ENCODE measurements at regions not wholly inside any gene's neighbourhood (a gene's known extent, or its start where the extent isn't known, plus 50 kb on each side); places are given as distances from the start of the nearest gene placed in this dataset.
"Not testable (repeated sequence)": the region's sequence is repeated elsewhere in the genome, so short reads cannot be mapped to it uniquely, and the experiment has no call there.

GRCh38 chr1:191709215-191709614 lies 449.0 kb upstream of the RGS18 start:
- TF ChIP-seq JUND (IDR thresholded peaks at IDR 0.05; ENCODE audit: low read depth): no peak
- in situ Hi-C loops (cut with HindIII; ENCODE audit: low pct_unique_long_range_greater_than_20kb, low sequenced_read_pairs): no loop called here
- no peak for DNase-seq (ENCODE audit: low read depth in 1 of 2, low spot score in 1 of 2)

- DNase-seq (ENCODE audit: low read depth in 1 of 2, low spot score in 1 of 2): no peak
- TF ChIP-seq JUND (IDR thresholded peaks at IDR 0.05; ENCODE audit: low read depth): no peak
- in situ Hi-C loops (cut with HindIII; ENCODE audit: low pct_unique_long_range_greater_than_20kb, low sequenced_read_pairs): no loop called here
Measured at GRCh38 chr1:191711961-191712360, 446.3 kb upstream of the RGS18 start.

GRCh38 chr1:191714845-191715244 lies 443.4 kb upstream of the RGS18 start:
- DNase-seq (ENCODE audit: low read depth in 1 of 2, low spot score in 1 of 2): no peak

DNA sequence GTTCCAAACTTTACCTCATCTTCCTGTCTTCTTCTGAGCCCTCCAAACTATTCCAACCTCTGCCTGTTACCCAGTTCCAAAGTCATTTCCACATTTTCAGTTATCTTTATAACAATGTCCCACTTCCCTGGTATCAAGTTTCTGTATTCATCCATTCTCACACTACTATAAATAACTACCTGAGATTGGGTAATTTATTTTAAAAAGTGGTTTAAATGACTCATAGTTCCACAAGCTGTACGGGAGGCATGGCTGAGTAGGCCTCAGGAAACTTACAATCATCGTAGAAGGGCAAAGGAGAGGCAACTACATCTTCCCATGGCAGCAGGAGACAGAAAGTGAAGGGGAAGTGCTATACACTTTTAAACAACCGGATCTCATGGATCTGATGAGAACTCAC lies 428.5 kb upstream of the RGS18 start:
- in situ Hi-C loops (cut with HindIII; ENCODE audit: low pct_unique_long_range_greater_than_20kb, low sequenced_read_pairs): no loop called here
- DNase-seq (ENCODE audit: low read depth in 1 of 2, low spot score in 1 of 2): no peak

More at GRCh38 chr1:191714845-191715244, 443.4 kb upstream of the RGS18 start:
- TF ChIP-seq JUND (IDR thresholded peaks at IDR 0.05; ENCODE audit: low read depth): no peak
- in situ Hi-C loops (cut with HindIII; ENCODE audit: low pct_unique_long_range_greater_than_20kb, low sequenced_read_pairs): no loop called here

DNA sequence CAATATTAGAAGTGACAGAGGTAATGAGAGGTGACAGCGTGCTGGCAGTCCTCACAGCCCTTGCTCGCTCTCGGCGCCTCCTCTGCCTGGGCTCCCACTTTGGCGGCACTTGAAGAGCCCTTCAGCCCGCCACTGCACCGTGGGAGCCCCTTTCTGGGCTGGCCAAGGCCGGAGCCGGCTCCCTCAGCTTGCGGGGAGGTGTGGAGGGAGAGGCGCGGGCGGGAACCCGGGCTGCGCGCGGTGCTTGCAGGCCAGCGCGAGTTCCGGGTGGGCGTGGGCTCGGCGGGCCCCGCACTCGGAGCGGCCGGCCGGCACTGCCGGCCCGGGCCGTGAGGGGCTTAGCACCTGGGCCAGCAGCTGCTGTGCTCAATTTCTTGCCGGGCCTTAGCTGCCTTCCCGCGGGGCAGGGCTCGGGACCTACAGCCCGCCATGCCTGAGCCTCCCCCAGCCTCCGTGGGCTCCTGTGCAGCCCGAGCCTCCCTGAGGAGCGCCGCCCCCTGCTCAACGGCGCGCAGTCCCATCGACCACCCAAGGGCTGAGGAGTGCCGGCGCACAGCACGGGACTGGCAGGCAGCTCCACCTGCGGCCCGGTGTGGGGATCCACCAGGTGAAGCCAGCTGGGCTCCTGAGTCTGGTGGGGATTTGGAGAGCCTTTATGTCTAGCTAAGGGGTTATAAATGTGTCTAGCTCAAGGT lies 426.5 kb upstream of the RGS18 start:
- in situ Hi-C loops (cut with HindIII; ENCODE audit: low pct_unique_long_range_greater_than_20kb, low sequenced_read_pairs); DNase-seq (ENCODE audit: low read depth in 1 of 2, low spot score in 1 of 2): not testable (repeated sequence)

More for the DNA sequence above, 428.5 kb upstream of the RGS18 start:
- no peak for TF ChIP-seq JUND (IDR thresholded peaks at IDR 0.05; ENCODE audit: low read depth)

GRCh38 chr1:191734321-191734720 lies 423.9 kb upstream of the RGS18 start:
- in situ Hi-C loops (cut with HindIII; ENCODE audit: low pct_unique_long_range_greater_than_20kb, low sequenced_read_pairs): no loop called here
- DNase-seq (ENCODE audit: low read depth in 1 of 2, low spot score in 1 of 2): no peak
- no peak for TF ChIP-seq JUND (IDR thresholded peaks at IDR 0.05; ENCODE audit: low read depth)

DNA sequence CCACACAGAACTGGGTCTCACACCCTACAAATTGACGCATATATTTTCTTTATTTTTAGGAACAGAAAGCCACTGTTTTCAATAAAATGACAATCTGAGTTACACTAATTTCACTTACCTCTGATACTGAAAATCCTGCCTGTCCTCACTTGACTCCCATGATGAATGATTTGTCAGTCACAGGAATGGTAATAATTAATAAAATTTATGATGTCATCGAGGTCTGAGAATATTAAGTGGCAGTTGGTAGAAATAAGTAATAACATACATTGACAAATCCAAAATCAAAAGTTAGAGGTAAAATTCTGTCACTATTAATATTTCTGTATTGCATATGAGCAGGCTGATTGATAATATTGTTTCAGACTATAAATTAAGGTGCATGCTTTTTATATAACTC lies 418.7 kb upstream of the RGS18 start:
- no peak for TF ChIP-seq JUND (IDR thresholded peaks at IDR 0.05; ENCODE audit: low read depth)
- in situ Hi-C loops (cut with HindIII; ENCODE audit: low pct_unique_long_range_greater_than_20kb, low sequenced_read_pairs): no loop called here
- no peak for DNase-seq (ENCODE audit: low read depth in 1 of 2, low spot score in 1 of 2)

DNA sequence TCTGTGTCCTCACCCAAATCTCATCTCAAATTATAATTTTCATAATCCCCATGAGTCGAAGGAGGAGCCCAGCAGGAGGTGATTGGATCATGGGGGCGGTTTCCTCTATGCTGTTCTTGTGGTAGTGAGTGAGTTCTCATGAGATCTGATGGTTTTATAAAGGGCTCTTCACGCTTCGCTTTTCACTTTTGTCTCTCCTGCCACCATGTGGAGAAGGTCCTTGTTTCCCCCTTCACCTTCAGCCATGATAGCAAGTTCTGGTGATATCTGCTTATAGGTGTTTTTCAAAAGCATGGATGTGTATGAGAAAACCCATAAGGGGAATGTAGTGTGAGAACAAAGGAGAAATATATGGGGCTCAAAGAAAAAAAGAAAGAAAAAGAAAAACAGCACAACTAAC lies 405.9 kb upstream of the RGS18 start:
- TF ChIP-seq JUND (IDR thresholded peaks at IDR 0.05; ENCODE audit: low read depth): no peak
- DNase-seq (ENCODE audit: low read depth in 1 of 2, low spot score in 1 of 2): peak in 1 of 2 experiments; percentile 68
- in situ Hi-C loops (cut with HindIII; ENCODE audit: low pct_unique_long_range_greater_than_20kb, low sequenced_read_pairs): no loop called here

- no peak for DNase-seq (ENCODE audit: low read depth in 1 of 2, low spot score in 1 of 2)
- TF ChIP-seq JUND (IDR thresholded peaks at IDR 0.05; ENCODE audit: low read depth): no peak
- in situ Hi-C loops (cut with HindIII; ENCODE audit: low pct_unique_long_range_greater_than_20kb, low sequenced_read_pairs): no loop called here
Measured at GRCh38 chr1:191760016-191760415, 398.2 kb upstream of the RGS18 start.

DNA sequence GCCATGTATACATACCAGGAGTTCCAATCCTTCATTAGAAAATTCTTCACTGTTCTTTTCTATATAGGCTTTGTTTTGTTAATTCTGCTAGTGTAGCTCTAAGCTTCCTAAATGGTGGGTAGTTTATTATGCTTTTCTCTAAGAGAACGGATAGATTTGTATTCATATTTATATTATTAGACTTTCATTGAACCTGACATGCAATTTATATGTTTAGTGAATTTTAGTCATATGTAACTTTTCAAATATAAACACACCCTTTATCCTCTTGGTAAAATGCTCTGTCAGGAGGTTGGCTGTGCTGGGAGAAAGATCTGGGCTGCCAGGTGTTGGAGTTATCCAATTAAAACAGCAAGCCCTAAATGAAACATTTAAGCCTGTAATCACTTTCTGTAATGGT lies 369.7 kb upstream of the RGS18 start:
- in situ Hi-C loops (cut with HindIII; ENCODE audit: low pct_unique_long_range_greater_than_20kb, low sequenced_read_pairs): no loop called here
- TF ChIP-seq JUND (IDR thresholded peaks at IDR 0.05; ENCODE audit: low read depth): no peak
- DNase-seq (ENCODE audit: low read depth in 1 of 2, low spot score in 1 of 2): no peak

DNA sequence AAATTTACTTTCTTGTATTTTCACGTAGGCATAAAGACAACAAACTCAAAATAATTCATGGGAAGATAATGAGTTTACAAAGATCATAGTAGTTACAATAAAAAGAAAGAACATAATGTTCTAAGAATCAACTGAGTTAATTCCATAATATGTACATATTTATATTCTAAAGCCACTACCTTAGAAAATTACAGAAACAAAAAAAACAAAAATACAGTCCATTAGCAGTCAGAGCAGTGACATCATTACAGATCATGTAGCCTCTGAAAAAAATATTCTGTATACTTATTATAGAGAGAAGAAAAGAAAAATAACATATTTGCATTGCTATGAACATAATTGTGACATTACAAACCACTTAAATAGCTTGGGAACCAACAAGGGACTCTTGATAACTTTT lies 360.1 kb upstream of the RGS18 start:
- in situ Hi-C loops (cut with HindIII; ENCODE audit: low pct_unique_long_range_greater_than_20kb, low sequenced_read_pairs): no loop called here
- no peak for DNase-seq (ENCODE audit: low read depth in 1 of 2, low spot score in 1 of 2)
- TF ChIP-seq JUND (IDR thresholded peaks at IDR 0.05; ENCODE audit: low read depth): no peak

- no peak for TF ChIP-seq JUND (IDR thresholded peaks at IDR 0.05; ENCODE audit: low read depth)
- no peak for DNase-seq (ENCODE audit: low read depth in 1 of 2, low spot score in 1 of 2)
- in situ Hi-C loops (cut with HindIII; ENCODE audit: low pct_unique_long_range_greater_than_20kb, low sequenced_read_pairs): no loop called here
Measured at GRCh38 chr1:191804311-191804710, 354.0 kb upstream of the RGS18 start.

DNA sequence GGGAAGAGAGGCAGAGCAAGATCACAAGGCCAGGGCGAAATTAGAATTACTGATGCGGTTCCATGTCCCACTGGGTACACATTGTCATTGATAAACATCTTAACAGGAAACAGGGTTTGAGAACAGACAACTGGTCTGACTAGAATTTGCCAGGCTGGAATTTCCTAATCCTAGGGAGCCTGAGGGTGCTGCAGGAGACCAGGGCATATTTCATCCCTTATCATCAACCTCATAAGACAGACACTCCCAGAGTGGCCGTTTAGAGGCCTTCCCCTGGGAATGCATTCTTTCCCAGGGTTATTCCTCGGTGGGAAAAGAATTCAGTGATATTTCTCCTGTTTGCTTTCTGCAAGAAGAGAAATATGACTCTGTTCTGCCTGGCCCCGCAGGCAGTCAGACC lies 344.7 kb upstream of the RGS18 start:
- in situ Hi-C loops (cut with HindIII; ENCODE audit: low pct_unique_long_range_greater_than_20kb, low sequenced_read_pairs): not testable (repeated sequence)
- peak in 1 of 2 experiments; percentile 38 for DNase-seq (ENCODE audit: low read depth in 1 of 2, low spot score in 1 of 2)

GRCh38 chr1:191818198-191818597 lies 340.1 kb upstream of the RGS18 start:
- in situ Hi-C loops (cut with HindIII; ENCODE audit: low pct_unique_long_range_greater_than_20kb, low sequenced_read_pairs): no loop called here
- no peak for TF ChIP-seq JUND (IDR thresholded peaks at IDR 0.05; ENCODE audit: low read depth)
- no peak for DNase-seq (ENCODE audit: low read depth in 1 of 2, low spot score in 1 of 2)
